B cell (primary cell): ENCODE measurements at regions not wholly inside any gene's neighbourhood (a gene's known extent, or its start where the extent isn't known, plus 50 kb on each side); places are given as distances from the start of the nearest gene placed in this dataset.
"Not testable (repeated sequence)": the region's sequence is repeated elsewhere in the genome, so short reads cannot be mapped to it uniquely, and the experiment has no call there.

Source experiments
- ATAC-seq: fragments of 200-7000 bp; cut with Tn5 transposase; one replicate; pipeline ENCODE4 v1.10.0; 2021; ENCODE audit warnings: low read depth, mild to moderate bottlenecking, moderate number of reproducible peaks, moderate library complexity
- CTCF ChIA-PET: fragments of 350-600 bp; sonication (Branson Sonifier 250); formaldehyde crosslinking; loops from one replicate; lab custom pipeline; 2021; ENCODE audit warnings: antibody characterized with exemption, inconsistent platforms; lab: Charles Lee
- POLR2A ChIA-PET: fragments of 350-600 bp; sonication (Branson Sonifier 250); formaldehyde crosslinking; loops from one replicate; lab custom pipeline; 2021; ENCODE audit warnings: antibody characterized with exemption; lab: Charles Lee
- DNase-seq: peaks from one replicate; pipeline ENCODE4 v3.0.0; 2013
- H2AFZ ChIP-seq: 2 replicates; pipeline ENCODE4 v1.6.1; 2012; ENCODE audit warnings: mild to moderate bottlenecking, low read depth, low read length; ENCODE audit not compliant: insufficient read depth, poor library complexity, severe bottlenecking
- H3K27ac ChIP-seq, 2 donors: 1 replicate in 1 of 2; 2 replicates in 1 of 2; pipeline ENCODE4 v1.5.1; 2012 to 2013; ENCODE audit warnings: low read length in 2 of 2, mild to moderate bottlenecking in 2 of 2, moderate library complexity in 1 of 2
- H3K27me3 ChIP-seq, 4 experiments: fragments of 200-600 bp in 1 of 4; sonication (generic) in 1 of 4; replicated peaks in 1 of 4; 1 replicate in 2 of 4; 2 replicates in 2 of 4; pipeline versions ENCODE4 v1.6.1 to v1.7.0; 2013 to 2016; ENCODE audit warnings: low read length in 3 of 4, mild to moderate bottlenecking in 2 of 4, mixed read lengths in 1 of 4, moderate library complexity in 1 of 4; ENCODE audit not compliant: insufficient read depth in 4 of 4, control insufficient read depth in 3 of 4; ENCODE audit errors: control extremely low read depth in 1 of 4
- H3K36me3 ChIP-seq, 2 experiments: replicated peaks in 1 of 2; 1 replicate in 1 of 2; 2 replicates in 1 of 2; pipeline versions ENCODE4 v1.6.1 to v1.7.1; 2013; ENCODE audit warnings: low read length in 1 of 2; ENCODE audit not compliant: insufficient read depth in 2 of 2, control insufficient read depth in 1 of 2; ENCODE audit errors: control extremely low read depth in 1 of 2, extremely low read depth in 1 of 2
- H3K4me1 ChIP-seq, 2 donors: fragments of 200-600 bp in 1 of 2; sonication (generic) in 1 of 2; 1 replicate in 1 of 2; 2 replicates in 1 of 2; pipeline versions ENCODE4 v1.5.1 to v1.6.1; 2013 to 2017; ENCODE audit warnings: low read length in 2 of 2; ENCODE audit not compliant: control insufficient read depth in 2 of 2, insufficient read depth in 2 of 2
- H3K4me2 ChIP-seq: replicated peaks from 2 replicates; pipeline ENCODE3; 2012; ENCODE audit warnings: mild to moderate bottlenecking, low read depth, low read length; ENCODE audit not compliant: poor library complexity, severe bottlenecking
- H3K4me3 ChIP-seq, 5 experiments: fragments of 200-600 bp in 1 of 5; sonication (generic) in 1 of 5; 1 replicate in 3 of 5; 2 replicates in 2 of 5; pipeline versions ENCODE4 v1.5.1 to v1.7.0; 2011 to 2016; ENCODE audit warnings: low read length in 4 of 5, mild to moderate bottlenecking in 4 of 5, low read depth in 2 of 5, control low read depth in 1 of 5, moderate library complexity in 1 of 5; ENCODE audit not compliant: insufficient read depth in 1 of 5; ENCODE audit errors: control extremely low read depth in 1 of 5, extremely low read depth in 1 of 5
- H3K79me2 ChIP-seq: fragments of 200-600 bp; sonication (generic); one replicate; pipeline ENCODE4 v1.6.0; 2016; ENCODE audit warnings: low read length; ENCODE audit not compliant: control insufficient read depth, insufficient read depth
- H3K9ac ChIP-seq: fragments of 200-600 bp; sonication (generic); 2 replicates; pipeline ENCODE4 v1.6.1; 2017; ENCODE audit warnings: mild to moderate bottlenecking, low read length, moderate library complexity
- H3K9me3 ChIP-seq, 3 donors: one replicate each; pipeline versions ENCODE4 v1.6.1 to v1.7.1; 2013; ENCODE audit warnings: low read length in 2 of 3; ENCODE audit not compliant: control insufficient read depth in 2 of 3, insufficient read depth in 1 of 3; ENCODE audit errors: control extremely low read depth in 1 of 3
- H4K20me1 ChIP-seq: 2 replicates; pipeline ENCODE4 v1.6.0; 2012; ENCODE audit warnings: mild to moderate bottlenecking, low read length; ENCODE audit not compliant: insufficient read depth, control insufficient read depth, poor library complexity, severe bottlenecking
- H3K27ac Mint-ChIP-seq: one replicate; pipeline ENCODE4 v1.8.0; 2021; ENCODE audit warnings: mixed read lengths
- H3K27me3 Mint-ChIP-seq: one replicate; pipeline ENCODE4 v1.8.0; 2021; ENCODE audit warnings: mixed read lengths
- H3K4me1 Mint-ChIP-seq: one replicate; pipeline ENCODE4 v1.8.0; 2021; ENCODE audit warnings: mixed read lengths
- H3K4me3 Mint-ChIP-seq: one replicate; pipeline ENCODE4 v1.8.0; 2021; ENCODE audit warnings: mixed read lengths
- H3K9me3 Mint-ChIP-seq: one replicate; pipeline ENCODE4 v1.8.0; 2022; ENCODE audit warnings: mixed read lengths; ENCODE audit not compliant: insufficient read depth
- EZH2 ChIP-seq: IDR thresholded peaks from 2 replicates; pipeline ENCODE4 v1.6.1; 2012; ENCODE audit warnings: borderline replicate concordance, low read depth, mild to moderate bottlenecking, moderate library complexity, low read length; ENCODE audit not compliant: insufficient read depth, poor library complexity, severe bottlenecking
- WGBS: methylation state at CpG from one replicate; pipeline ENCODE4 v1.1.5; 2013; ENCODE audit warnings: missing lambda C conversion rate; ENCODE audit not compliant: insufficient coverage; 5-methylcytosine and 5-hydroxymethylcytosine counted together
- intact Hi-C: fragments of 100-400 bp; cut with micrococcal nuclease; formaldehyde crosslinking; loops from one replicate; pipeline ENCODE4 v1.10.0; 2022
- TF ChIP-seq, protein P1 (sequence below): fragments of 200-600 bp; IDR thresholded peaks from one replicate; pipeline ENCODE4 v1.8.0; 2022; ENCODE audit warnings: antibody characterized with exemption, mild to moderate bottlenecking

DNA sequence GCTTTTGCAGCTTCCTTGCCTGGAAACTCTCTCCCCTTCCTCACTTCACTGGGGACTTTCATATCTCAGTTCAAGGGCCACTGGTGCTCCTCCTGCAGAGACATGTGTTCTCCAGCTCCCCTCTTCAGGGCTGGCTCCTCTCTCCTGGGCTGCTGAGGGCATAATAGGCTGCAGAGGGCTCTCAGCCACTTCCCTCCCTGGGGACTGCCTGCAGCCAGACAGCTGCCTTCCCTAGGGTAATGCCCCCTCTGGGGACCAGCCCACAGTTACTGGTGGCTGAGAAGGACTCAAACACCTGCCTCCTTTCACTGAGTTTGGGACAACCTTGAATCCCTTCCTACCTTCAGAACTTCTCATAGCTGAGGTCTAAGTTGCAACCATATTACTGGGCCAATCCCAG, 104.8 kb upstream of the POU3F1 start:
- Histone ChIP-seq H4K20me1 (no peaks in the 10 kb centered on the region), H3K27me3 (no peaks in the 10 kb centered on the region), H3K79me2 (no peaks in the 10 kb centered on the region), H3K36me3 (no peaks in the 10 kb centered on the region), H3K4me1 (peaks cover 15 to 31% of the 10 kb centered on the region in 2 donors), H3K27ac (no peak overlapping the region), H3K4me2 (no peak overlapping the region), H2AFZ (no peak overlapping the region), H3K4me3 (no peak overlapping the region), H3K9me3 (peaks cover 0 to 4% (median 3%) of the 10 kb centered on the region in 3 donors), H3K9ac (no peak overlapping the region)
- no peaks in the 10 kb centered on the region for H3K27me3 Mint-ChIP-seq
- peaks cover 2% of the 10 kb centered on the region for H3K9me3 Mint-ChIP-seq
- no peak overlapping the region for H3K27ac Mint-ChIP-seq
- peak; percentile 45 for ATAC-seq
- no peak overlapping the region for H3K4me3 Mint-ChIP-seq
- intact Hi-C loops = no loop called here
- no peak for TF ChIP-seq EZH2
- TF ChIP-seq, protein P1, sequence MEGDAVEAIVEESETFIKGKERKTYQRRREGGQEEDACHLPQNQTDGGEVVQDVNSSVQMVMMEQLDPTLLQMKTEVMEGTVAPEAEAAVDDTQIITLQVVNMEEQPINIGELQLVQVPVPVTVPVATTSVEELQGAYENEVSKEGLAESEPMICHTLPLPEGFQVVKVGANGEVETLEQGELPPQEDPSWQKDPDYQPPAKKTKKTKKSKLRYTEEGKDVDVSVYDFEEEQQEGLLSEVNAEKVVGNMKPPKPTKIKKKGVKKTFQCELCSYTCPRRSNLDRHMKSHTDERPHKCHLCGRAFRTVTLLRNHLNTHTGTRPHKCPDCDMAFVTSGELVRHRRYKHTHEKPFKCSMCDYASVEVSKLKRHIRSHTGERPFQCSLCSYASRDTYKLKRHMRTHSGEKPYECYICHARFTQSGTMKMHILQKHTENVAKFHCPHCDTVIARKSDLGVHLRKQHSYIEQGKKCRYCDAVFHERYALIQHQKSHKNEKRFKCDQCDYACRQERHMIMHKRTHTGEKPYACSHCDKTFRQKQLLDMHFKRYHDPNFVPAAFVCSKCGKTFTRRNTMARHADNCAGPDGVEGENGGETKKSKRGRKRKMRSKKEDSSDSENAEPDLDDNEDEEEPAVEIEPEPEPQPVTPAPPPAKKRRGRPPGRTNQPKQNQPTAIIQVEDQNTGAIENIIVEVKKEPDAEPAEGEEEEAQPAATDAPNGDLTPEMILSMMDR = no peak
- peaks cover 37% of the 10 kb centered on the region for H3K4me1 Mint-ChIP-seq
- POLR2A ChIA-PET = no interaction called here
- CTCF ChIA-PET = interaction anchor here (1.7 kb wide), 1 partner anchor 11 kb away, joined by 6 read pairs; no protein-coding TSS in a partner anchor
- no peak for DNase-seq

- H2AFZ ChIP-seq, POLR2A ChIA-PET, H3K4me3 Mint-ChIP-seq, H3K27me3 ChIP-seq, intact Hi-C loops, H3K27ac Mint-ChIP-seq, H3K79me2 ChIP-seq, H3K4me2 ChIP-seq, H3K9ac ChIP-seq, H4K20me1 ChIP-seq, H3K4me1 Mint-ChIP-seq, H3K9me3 Mint-ChIP-seq, H3K4me3 ChIP-seq, H3K27ac ChIP-seq, DNase-seq, H3K9me3 ChIP-seq, H3K4me1 ChIP-seq, H3K36me3 ChIP-seq, CTCF ChIA-PET, ATAC-seq: not testable (repeated sequence)
- 100% methylated on average over 1 of the region's 2 CpGs for WGBS
- H3K27me3 Mint-ChIP-seq = peaks cover 23% of the 10 kb centered on the region
These were observed 99.5 kb upstream of the POU3F1 start for GRCh38 chr1:38146079-38146478.
